ENCODE measurements at regions not wholly inside any gene's neighbourhood (a gene's known extent, or its start where the extent isn't known, plus 50 kb on each side); places are given as distances from the start of the nearest gene placed in this dataset.

- TF ChIP-seq YY1 (IDR thresholded peaks at IDR 0.05; ENCODE audit: insufficient read depth, insufficient read length) (no peak), ZNF274 (IDR thresholded peaks at IDR 0.05; ENCODE audit: low read depth, low read length) (no peak)
Observed at GRCh38 chr4:114211556-114211955, 232.1 kb upstream of the ARSJ start.
